Gastrocnemius medialis (tissue), 4 donors: ENCODE measurements at regions not wholly inside any gene's neighbourhood (a gene's known extent, or its start where the extent isn't known, plus 50 kb on each side); places are given as distances from the start of the nearest gene placed in this dataset.

Source experiments
- ATAC-seq, 2 donors: fragments of 150-250 bp; one replicate each; pipeline ENCODE4 v1.9.1; 2016
- DNase-seq, 2 donors: peaks; one replicate each; pipeline ENCODE4 v3.0.0-alpha.2; 2019
- H3K27ac ChIP-seq, 4 donors: fragments of 200-600 bp; sonication (generic); 1 replicate in 1 of 4; 2 replicates in 3 of 4; pipeline ENCODE4 v1.5.1; 2016 to 2018; ENCODE audit warnings: mild to moderate bottlenecking in 2 of 4, moderate library complexity in 1 of 4
- H3K27me3 ChIP-seq, 3 donors: fragments of 200-600 bp; sonication (generic) in 2 of 3; 1 replicate in 1 of 3; 2 replicates in 2 of 3; pipeline versions ENCODE4 v1.5.1 to v1.6.0; 2016 to 2019; ENCODE audit warnings: mild to moderate bottlenecking in 1 of 3, moderate library complexity in 1 of 3
- H3K36me3 ChIP-seq, 2 donors: fragments of 200-600 bp; sonication (generic) in 1 of 2; one replicate each; pipeline ENCODE4 v1.5.1; 2017 to 2018
- H3K4me1 ChIP-seq, 2 donors: fragments of 200-600 bp; sonication (generic) in 1 of 2; one replicate each; pipeline ENCODE4 v1.5.1; 2016 to 2017; ENCODE audit warnings: mild to moderate bottlenecking in 2 of 2
- H3K4me3 ChIP-seq, 4 donors: fragments of 200-600 bp; sonication (generic) in 3 of 4; 1 replicate in 1 of 4; 2 replicates in 3 of 4; pipeline ENCODE4 v1.5.1; 2016 to 2019; ENCODE audit warnings: mild to moderate bottlenecking in 2 of 4
- H3K9me3 ChIP-seq, 3 donors: fragments of 200-600 bp; sonication (generic) in 2 of 3; 1 replicate in 1 of 3; 2 replicates in 2 of 3; pipeline ENCODE4 v1.5.1; 2016 to 2019
- POLR2A ChIP-seq, 2 donors: fragments of 450-650 bp; IDR thresholded peaks; one replicate each; pipeline ENCODE4 v1.6.1; 2017; ENCODE audit warnings: antibody characterized with exemption in 2 of 2, mild to moderate bottlenecking in 2 of 2, moderate library complexity in 2 of 2
- in situ Hi-C, 4 donors: fragments of 200-750 bp; cut with MboI; loops; one replicate each; pipeline versions ENCODE4 v1.15.0 to v1.8.0; 2017; ENCODE audit warnings: low sequenced_read_pairs in 4 of 4
- intact Hi-C: fragments of 100-400 bp; cut with DNase I; formaldehyde crosslinking; loops from one replicate; pipeline ENCODE4 v1.15.1; 2023; ENCODE audit warnings: low total_unique reads
- TF ChIP-seq, protein P1 (sequence below), 5 experiments: fragments of 450-650 bp in 3 of 5; fragments of 200-600 bp in 2 of 5; sonication (generic) in 2 of 5; IDR thresholded peaks in 4 of 5; conservative IDR thresholded peaks in 1 of 5; 1 replicate in 4 of 5; 2 replicates in 1 of 5; pipeline ENCODE4 v1.5.1; 2016 to 2019; ENCODE audit warnings: antibody characterized with exemption in 5 of 5, mild to moderate bottlenecking in 3 of 5, moderate library complexity in 3 of 5

DNA sequence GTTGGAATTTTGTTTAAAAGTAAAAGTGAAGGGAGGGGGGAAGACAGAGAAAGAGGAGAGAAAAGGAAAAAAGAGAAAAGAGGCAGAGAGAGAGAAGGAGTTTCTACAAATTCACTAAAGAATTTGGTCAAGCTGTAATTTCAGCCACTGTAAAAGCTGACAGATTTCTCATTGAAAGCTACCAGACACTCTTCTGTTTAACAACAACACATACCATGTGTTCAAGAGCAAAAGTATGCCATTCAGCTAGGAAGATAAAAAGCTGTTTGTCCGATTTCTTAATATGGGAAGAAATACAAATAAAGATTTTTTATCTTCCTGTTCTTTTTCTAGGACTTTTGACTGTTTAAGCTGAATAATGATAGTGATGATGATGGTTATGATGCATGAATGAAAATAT lies 204.8 kb upstream of the RSPO3 start:
- no peak for TF ChIP-seq POLR2A (IDR thresholded peaks at IDR 0.05)
- TF ChIP-seq, protein P1, sequence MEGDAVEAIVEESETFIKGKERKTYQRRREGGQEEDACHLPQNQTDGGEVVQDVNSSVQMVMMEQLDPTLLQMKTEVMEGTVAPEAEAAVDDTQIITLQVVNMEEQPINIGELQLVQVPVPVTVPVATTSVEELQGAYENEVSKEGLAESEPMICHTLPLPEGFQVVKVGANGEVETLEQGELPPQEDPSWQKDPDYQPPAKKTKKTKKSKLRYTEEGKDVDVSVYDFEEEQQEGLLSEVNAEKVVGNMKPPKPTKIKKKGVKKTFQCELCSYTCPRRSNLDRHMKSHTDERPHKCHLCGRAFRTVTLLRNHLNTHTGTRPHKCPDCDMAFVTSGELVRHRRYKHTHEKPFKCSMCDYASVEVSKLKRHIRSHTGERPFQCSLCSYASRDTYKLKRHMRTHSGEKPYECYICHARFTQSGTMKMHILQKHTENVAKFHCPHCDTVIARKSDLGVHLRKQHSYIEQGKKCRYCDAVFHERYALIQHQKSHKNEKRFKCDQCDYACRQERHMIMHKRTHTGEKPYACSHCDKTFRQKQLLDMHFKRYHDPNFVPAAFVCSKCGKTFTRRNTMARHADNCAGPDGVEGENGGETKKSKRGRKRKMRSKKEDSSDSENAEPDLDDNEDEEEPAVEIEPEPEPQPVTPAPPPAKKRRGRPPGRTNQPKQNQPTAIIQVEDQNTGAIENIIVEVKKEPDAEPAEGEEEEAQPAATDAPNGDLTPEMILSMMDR (IDR thresholded peaks at IDR 0.05 in 4 of 5, conservative IDR thresholded peaks at IDR 0.05 in 1 of 5), result no peak
- in situ Hi-C loops, result no loop called here
- H3K4me1 ChIP-seq, result no peaks in the 10 kb centered on the region
- no peaks in the 10 kb centered on the region for H3K36me3 ChIP-seq
- ATAC-seq (no peak), DNase-seq (no peak)
- no peaks in the 10 kb centered on the region for H3K9me3 ChIP-seq
- intact Hi-C loops, result no loop called here
- no peak overlapping the region for H3K27ac ChIP-seq
- no peaks in the 10 kb centered on the region for H3K27me3 ChIP-seq
- H3K4me3 ChIP-seq, result no peak overlapping the region

- DNase-seq (no peak), ATAC-seq (no peak)
- in situ Hi-C loops, result no loop called here
- TF ChIP-seq, protein P1 (IDR thresholded peaks at IDR 0.05 in 4 of 5, conservative IDR thresholded peaks at IDR 0.05 in 1 of 5), result no peak
- no peak for TF ChIP-seq POLR2A (IDR thresholded peaks at IDR 0.05)
- H3K27me3 ChIP-seq, result no peaks in the 10 kb centered on the region
- H3K9me3 ChIP-seq, result no peaks in the 10 kb centered on the region
- no peak overlapping the region for H3K4me3 ChIP-seq
- intact Hi-C loops, result no loop called here
- no peaks in the 10 kb centered on the region for H3K36me3 ChIP-seq
- H3K4me1 ChIP-seq, result no peaks in the 10 kb centered on the region
- no peak overlapping the region for H3K27ac ChIP-seq
Observed at GRCh38 chr6:126914172-126914571, 204.3 kb upstream of the RSPO3 start.

DNA sequence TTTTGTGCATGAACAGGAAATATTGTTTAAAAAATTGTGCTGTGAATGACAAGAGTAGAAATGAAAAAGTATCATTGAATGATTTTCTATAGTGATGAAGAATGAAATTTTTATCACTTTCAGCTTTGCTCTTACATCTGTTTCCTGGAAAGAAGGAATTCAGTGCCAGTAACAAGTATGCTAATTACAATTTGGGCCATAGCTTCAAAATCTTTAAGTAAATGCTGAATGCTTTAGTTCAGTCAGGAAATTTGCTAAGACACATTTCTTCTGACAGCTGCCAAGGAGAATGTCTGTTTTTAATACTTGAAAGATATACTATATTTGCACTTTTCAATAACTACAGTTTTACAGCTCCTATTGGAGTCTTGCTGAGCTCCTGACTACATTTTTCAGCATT lies 203.7 kb upstream of the RSPO3 start:
- H3K36me3 ChIP-seq, result no peaks in the 10 kb centered on the region
- no peak overlapping the region for H3K4me3 ChIP-seq
- ATAC-seq (no peak), DNase-seq (no peak)
- no peaks in the 10 kb centered on the region for H3K4me1 ChIP-seq
- TF ChIP-seq POLR2A (IDR thresholded peaks at IDR 0.05), result no peak
- TF ChIP-seq, protein P1 (IDR thresholded peaks at IDR 0.05 in 4 of 5, conservative IDR thresholded peaks at IDR 0.05 in 1 of 5), result no peak
- H3K27me3 ChIP-seq, result no peaks in the 10 kb centered on the region
- in situ Hi-C loops, result no loop called here
- H3K27ac ChIP-seq, result no peak overlapping the region
- no peaks in the 10 kb centered on the region for H3K9me3 ChIP-seq
- intact Hi-C loops, result no loop called here

GRCh38 chr6:126919947-126920346 lies 198.5 kb upstream of the RSPO3 start:
- TF ChIP-seq, protein P1 (IDR thresholded peaks at IDR 0.05 in 4 of 5, conservative IDR thresholded peaks at IDR 0.05 in 1 of 5), result no peak
- TF ChIP-seq POLR2A (IDR thresholded peaks at IDR 0.05), result no peak
- Histone ChIP-seq H3K27me3 (no peaks in the 10 kb centered on the region), H3K4me1 (no peaks in the 10 kb centered on the region), H3K36me3 (no peaks in the 10 kb centered on the region), H3K9me3 (no peaks in the 10 kb centered on the region), H3K4me3 (no peak overlapping the region), H3K27ac (no peak overlapping the region)
- ATAC-seq (no peak), DNase-seq (no peak)
- in situ Hi-C loops, result no loop called here
- intact Hi-C loops, result no loop called here

GRCh38 chr6:126923807-126924206 lies 194.7 kb upstream of the RSPO3 start:
- H3K4me1 ChIP-seq, result peaks cover 0 to 4% of the 10 kb centered on the region in 2 donors
- intact Hi-C loops (no loop called here), in situ Hi-C loops (no loop called here)
- H3K4me3 ChIP-seq, result no peak overlapping the region
- no peak for TF ChIP-seq POLR2A (IDR thresholded peaks at IDR 0.05)
- TF ChIP-seq, protein P1 (IDR thresholded peaks at IDR 0.05 in 4 of 5, conservative IDR thresholded peaks at IDR 0.05 in 1 of 5), result no peak
- no peaks in the 10 kb centered on the region for H3K36me3 ChIP-seq
- DNase-seq, result peak in 1 of 2 donors; percentile 19
- H3K9me3 ChIP-seq, result no peaks in the 10 kb centered on the region
- peak overlapping the region in 1 of 4 donors; percentile 30 for H3K27ac ChIP-seq
- ATAC-seq, result peak; percentile 49 to 58
- no peaks in the 10 kb centered on the region for H3K27me3 ChIP-seq
